GM23338 (cell line): ENCODE measurements at regions not wholly inside any gene's neighbourhood (a gene's known extent, or its start where the extent isn't known, plus 50 kb on each side); places are given as distances from the start of the nearest gene placed in this dataset.

ENCODE experiments used
- ATAC-seq: fragments of 200-7000 bp; cut with Tn5 transposase; 3 replicates; pipeline ENCODE4 v1.9.1; 2020
- DNase-seq: peaks from one replicate; pipeline ENCODE4 v3.0.0-alpha.2; 2015; ENCODE audit warnings: low spot score
- H2AFZ ChIP-seq: fragments of 200-600 bp; sonication (generic); 2 replicates; pipeline ENCODE4 v1.8.0; 2016; ENCODE audit warnings: antibody characterized with exemption, mild to moderate bottlenecking, moderate library complexity
- H3F3A ChIP-seq: fragments of 200-600 bp; sonication (generic); replicated peaks from 2 replicates; pipeline ENCODE4 v1.8.0; 2017; ENCODE audit warnings: antibody characterized with exemption, mixed run types, low read depth
- H3K27ac ChIP-seq: fragments of 200-600 bp; sonication (generic); 2 replicates; pipeline ENCODE4 v1.6.1; 2016; ENCODE audit warnings: low read depth
- H3K27me3 ChIP-seq: fragments of 200-600 bp; sonication (generic); 2 replicates; pipeline ENCODE4 v1.8.0; 2016; ENCODE audit warnings: mild to moderate bottlenecking, mixed run types, moderate library complexity; ENCODE audit not compliant: insufficient read depth
- H3K36me3 ChIP-seq: fragments of 200-600 bp; sonication (generic); 2 replicates; pipeline ENCODE4 v1.8.0; 2016; ENCODE audit warnings: mild to moderate bottlenecking; ENCODE audit not compliant: insufficient read depth
- H3K4me1 ChIP-seq: fragments of 200-600 bp; sonication (generic); 2 replicates; pipeline ENCODE4 v1.8.0; 2016; ENCODE audit warnings: mild to moderate bottlenecking, moderate library complexity; ENCODE audit not compliant: insufficient read depth
- H3K4me2 ChIP-seq: fragments of 200-600 bp; sonication (generic); 2 replicates; pipeline ENCODE4 v1.7.1; 2017; ENCODE audit warnings: mixed run types
- H3K4me3 ChIP-seq: fragments of 200-600 bp; sonication (generic); 2 replicates; pipeline ENCODE4 v1.6.1; 2016; ENCODE audit warnings: mixed run types
- H3K79me2 ChIP-seq: fragments of 200-600 bp; sonication (generic); replicated peaks from 2 replicates; pipeline ENCODE4 v1.8.0; 2017; ENCODE audit warnings: mild to moderate bottlenecking; ENCODE audit not compliant: insufficient read depth
- H3K9me2 ChIP-seq: fragments of 200-600 bp; sonication (generic); 2 replicates; pipeline ENCODE4 v1.8.0; 2017; ENCODE audit not compliant: insufficient read depth
- H4K20me1 ChIP-seq: fragments of 200-600 bp; sonication (generic); replicated peaks from 2 replicates; pipeline ENCODE4 v1.8.0; 2017; ENCODE audit warnings: mild to moderate bottlenecking; ENCODE audit not compliant: insufficient read depth
- H3K27ac Mint-ChIP-seq: 2 replicates; pipeline ENCODE4 v1.8.0; 2020; ENCODE audit warnings: inconsistent platforms, mild to moderate bottlenecking, moderate library complexity, mixed read lengths
- H3K27me3 Mint-ChIP-seq: 3 replicates; pipeline ENCODE4 v1.8.0; 2022; ENCODE audit warnings: low read depth, mild to moderate bottlenecking, moderate library complexity, mixed read lengths, inconsistent platforms; ENCODE audit not compliant: insufficient read depth, poor library complexity
- H3K36me3 Mint-ChIP-seq: 3 replicates; pipeline ENCODE4 v1.8.0; 2021; ENCODE audit warnings: low read depth, mild to moderate bottlenecking, inconsistent platforms, moderate library complexity, mixed read lengths
- H3K4me1 Mint-ChIP-seq: 3 replicates; pipeline ENCODE4 v1.8.0; 2020; ENCODE audit warnings: mild to moderate bottlenecking, inconsistent platforms, mixed read lengths
- H3K4me3 Mint-ChIP-seq: 3 replicates; pipeline ENCODE4 v1.8.0; 2021; ENCODE audit warnings: moderate library complexity, mild to moderate bottlenecking, inconsistent platforms, mixed read lengths
- H3K9me3 Mint-ChIP-seq: 3 replicates; pipeline ENCODE4 v1.8.0; 2020; ENCODE audit warnings: moderate library complexity, mild to moderate bottlenecking, inconsistent platforms, mixed read lengths
- CREB1 ChIP-seq: fragments of 250-450 bp; sonication (Bioruptor Pico); IDR thresholded peaks from 2 replicates; pipeline ENCODE4 v1.5.0; 2020; ENCODE audit warnings: low read depth, mild to moderate bottlenecking, moderate library complexity
- EZH2phosphoT487 ChIP-seq: fragments of 200-600 bp; sonication (generic); IDR thresholded peaks from one replicate; pipeline ENCODE4 v1.8.1; 2018; ENCODE audit warnings: antibody characterized with exemption; ENCODE audit not compliant: unreplicated experiment
- JUNB ChIP-seq: IDR thresholded peaks from one replicate; pipeline ENCODE4 v1.6.1; 2016; ENCODE audit warnings: antibody characterized with exemption; ENCODE audit not compliant: unreplicated experiment
- NANOG ChIP-seq: IDR thresholded peaks from 2 replicates; pipeline ENCODE4 v1.6.1; 2016; ENCODE audit warnings: antibody characterized with exemption, borderline replicate concordance
- POLR2AphosphoS5 ChIP-seq: IDR thresholded peaks from 2 replicates; pipeline ENCODE4 v1.6.1; 2016; ENCODE audit warnings: antibody characterized with exemption, low read depth
- STAT1 ChIP-seq: IDR thresholded peaks from one replicate; pipeline ENCODE4 v1.6.1; 2016; ENCODE audit warnings: antibody characterized with exemption; ENCODE audit not compliant: unreplicated experiment
- ZNF331 ChIP-seq: fragments of 250-450 bp; sonication (Bioruptor Pico); IDR thresholded peaks from 2 replicates; pipeline ENCODE4 v1.5.0; 2020; ENCODE audit warnings: low read depth, mild to moderate bottlenecking, moderate library complexity
- ZNF462 ChIP-seq: fragments of 250-450 bp; sonication (Bioruptor Pico); IDR thresholded peaks from 2 replicates; pipeline ENCODE4 v1.5.0; 2020; ENCODE audit warnings: mild to moderate bottlenecking, moderate library complexity
- TF ChIP-seq, protein P1 (sequence below), 2 experiments: fragments of 200-600 bp in 1 of 2; sonication (generic) in 1 of 2; conservative IDR thresholded peaks; 2 replicates each; pipeline versions ENCODE4 v1.5.1 to v1.6.1; 2016 to 2017; ENCODE audit warnings: antibody characterized with exemption in 2 of 2, low read depth in 2 of 2, mild to moderate bottlenecking in 2 of 2, moderate library complexity in 1 of 2
- TF ChIP-seq, protein P2 (sequence below): IDR thresholded peaks from 2 replicates; pipeline ENCODE4 v1.6.1; 2016; ENCODE audit warnings: antibody characterized with exemption
- TF ChIP-seq, protein P3 (sequence below): IDR thresholded peaks from one replicate; pipeline ENCODE4 v1.6.1; 2018; ENCODE audit warnings: antibody characterized with exemption; ENCODE audit not compliant: unreplicated experiment

GRCh38 chr18:43893001-43893637 lies 615.8 kb upstream of the SYT4 start:
- H3K9me3 Mint-ChIP-seq, result 0 out of 3 replicates have a peak, but pooled peaks cover 3% of the 10 kb centered on the region
- no peak for DNase-seq
- H3K36me3 Mint-ChIP-seq, result peaks cover 2% of the 10 kb centered on the region; the same call in 1 of the 3 replicates
- peaks cover 2% of the 10 kb centered on the region for H3K4me1 ChIP-seq
- no peak overlapping the region for H3K4me3 Mint-ChIP-seq
- peaks cover 14% of the 10 kb centered on the region; the same call in 1 of the 2 replicates for H3K9me2 ChIP-seq
- no peaks in the 10 kb centered on the region for H3F3A ChIP-seq
- ATAC-seq, result no peak
- H4K20me1 ChIP-seq, result no peaks in the 10 kb centered on the region
- no peak overlapping the region for H3K27ac Mint-ChIP-seq
- no peaks in the 10 kb centered on the region for H3K27me3 ChIP-seq
- peaks cover 4% of the 10 kb centered on the region; the same call in 2 of the 3 replicates for H3K4me1 Mint-ChIP-seq
- no peak overlapping the region for H3K4me3 ChIP-seq
- H3K27ac ChIP-seq, result no peak overlapping the region
- TF ChIP-seq STAT1 (no peak), JUNB (no peak), POLR2AphosphoS5 (no peak), EZH2phosphoT487 (no peak), NANOG (no peak), CREB1 (CRISPR knock-in tag) (no peak), ZNF331 (CRISPR knock-in tag) (no peak), ZNF462 (CRISPR knock-in tag) (no peak)
- TF ChIP-seq, protein P1, sequence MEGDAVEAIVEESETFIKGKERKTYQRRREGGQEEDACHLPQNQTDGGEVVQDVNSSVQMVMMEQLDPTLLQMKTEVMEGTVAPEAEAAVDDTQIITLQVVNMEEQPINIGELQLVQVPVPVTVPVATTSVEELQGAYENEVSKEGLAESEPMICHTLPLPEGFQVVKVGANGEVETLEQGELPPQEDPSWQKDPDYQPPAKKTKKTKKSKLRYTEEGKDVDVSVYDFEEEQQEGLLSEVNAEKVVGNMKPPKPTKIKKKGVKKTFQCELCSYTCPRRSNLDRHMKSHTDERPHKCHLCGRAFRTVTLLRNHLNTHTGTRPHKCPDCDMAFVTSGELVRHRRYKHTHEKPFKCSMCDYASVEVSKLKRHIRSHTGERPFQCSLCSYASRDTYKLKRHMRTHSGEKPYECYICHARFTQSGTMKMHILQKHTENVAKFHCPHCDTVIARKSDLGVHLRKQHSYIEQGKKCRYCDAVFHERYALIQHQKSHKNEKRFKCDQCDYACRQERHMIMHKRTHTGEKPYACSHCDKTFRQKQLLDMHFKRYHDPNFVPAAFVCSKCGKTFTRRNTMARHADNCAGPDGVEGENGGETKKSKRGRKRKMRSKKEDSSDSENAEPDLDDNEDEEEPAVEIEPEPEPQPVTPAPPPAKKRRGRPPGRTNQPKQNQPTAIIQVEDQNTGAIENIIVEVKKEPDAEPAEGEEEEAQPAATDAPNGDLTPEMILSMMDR (conservative IDR thresholded peaks at IDR 0.05; ENCODE audit: low read depth in 2 of 2), result no peak
- TF ChIP-seq, protein P2, sequence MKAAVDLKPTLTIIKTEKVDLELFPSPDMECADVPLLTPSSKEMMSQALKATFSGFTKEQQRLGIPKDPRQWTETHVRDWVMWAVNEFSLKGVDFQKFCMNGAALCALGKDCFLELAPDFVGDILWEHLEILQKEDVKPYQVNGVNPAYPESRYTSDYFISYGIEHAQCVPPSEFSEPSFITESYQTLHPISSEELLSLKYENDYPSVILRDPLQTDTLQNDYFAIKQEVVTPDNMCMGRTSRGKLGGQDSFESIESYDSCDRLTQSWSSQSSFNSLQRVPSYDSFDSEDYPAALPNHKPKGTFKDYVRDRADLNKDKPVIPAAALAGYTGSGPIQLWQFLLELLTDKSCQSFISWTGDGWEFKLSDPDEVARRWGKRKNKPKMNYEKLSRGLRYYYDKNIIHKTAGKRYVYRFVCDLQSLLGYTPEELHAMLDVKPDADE, result no peak
- TF ChIP-seq, protein P3, sequence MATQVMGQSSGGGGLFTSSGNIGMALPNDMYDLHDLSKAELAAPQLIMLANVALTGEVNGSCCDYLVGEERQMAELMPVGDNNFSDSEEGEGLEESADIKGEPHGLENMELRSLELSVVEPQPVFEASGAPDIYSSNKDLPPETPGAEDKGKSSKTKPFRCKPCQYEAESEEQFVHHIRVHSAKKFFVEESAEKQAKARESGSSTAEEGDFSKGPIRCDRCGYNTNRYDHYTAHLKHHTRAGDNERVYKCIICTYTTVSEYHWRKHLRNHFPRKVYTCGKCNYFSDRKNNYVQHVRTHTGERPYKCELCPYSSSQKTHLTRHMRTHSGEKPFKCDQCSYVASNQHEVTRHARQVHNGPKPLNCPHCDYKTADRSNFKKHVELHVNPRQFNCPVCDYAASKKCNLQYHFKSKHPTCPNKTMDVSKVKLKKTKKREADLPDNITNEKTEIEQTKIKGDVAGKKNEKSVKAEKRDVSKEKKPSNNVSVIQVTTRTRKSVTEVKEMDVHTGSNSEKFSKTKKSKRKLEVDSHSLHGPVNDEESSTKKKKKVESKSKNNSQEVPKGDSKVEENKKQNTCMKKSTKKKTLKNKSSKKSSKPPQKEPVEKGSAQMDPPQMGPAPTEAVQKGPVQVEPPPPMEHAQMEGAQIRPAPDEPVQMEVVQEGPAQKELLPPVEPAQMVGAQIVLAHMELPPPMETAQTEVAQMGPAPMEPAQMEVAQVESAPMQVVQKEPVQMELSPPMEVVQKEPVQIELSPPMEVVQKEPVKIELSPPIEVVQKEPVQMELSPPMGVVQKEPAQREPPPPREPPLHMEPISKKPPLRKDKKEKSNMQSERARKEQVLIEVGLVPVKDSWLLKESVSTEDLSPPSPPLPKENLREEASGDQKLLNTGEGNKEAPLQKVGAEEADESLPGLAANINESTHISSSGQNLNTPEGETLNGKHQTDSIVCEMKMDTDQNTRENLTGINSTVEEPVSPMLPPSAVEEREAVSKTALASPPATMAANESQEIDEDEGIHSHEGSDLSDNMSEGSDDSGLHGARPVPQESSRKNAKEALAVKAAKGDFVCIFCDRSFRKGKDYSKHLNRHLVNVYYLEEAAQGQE, result no peak
- no peaks in the 10 kb centered on the region for H3K27me3 Mint-ChIP-seq
- H3K36me3 ChIP-seq, result no peaks in the 10 kb centered on the region
- H3K4me2 ChIP-seq, result no peak overlapping the region
- H2AFZ ChIP-seq, result peak overlapping the region; percentile 9; the same call in 1 of the 2 replicates
- H3K79me2 ChIP-seq, result no peaks in the 10 kb centered on the region
